NT2/D1 (cell line): ENCODE measurements at regions not wholly inside any gene's neighbourhood (a gene's known extent, or its start where the extent isn't known, plus 50 kb on each side); places are given as distances from the start of the nearest gene placed in this dataset.

Experiments used
- SUZ12 ChIP-seq: IDR thresholded peaks from 2 replicates; pipeline ENCODE4 v1.6.1; 2011; ENCODE audit not compliant: insufficient read length, insufficient read depth; ENCODE audit errors: extremely low read depth
- YY1 ChIP-seq: IDR thresholded peaks from 2 replicates; pipeline ENCODE4 v1.6.1; 2011; ENCODE audit not compliant: insufficient read length, insufficient read depth
- ZNF274 ChIP-seq: IDR thresholded peaks from 2 replicates; pipeline ENCODE4 v1.6.1; 2011; ENCODE audit warnings: mild to moderate bottlenecking, low read depth, low read length

- TF ChIP-seq YY1 = no peak
- TF ChIP-seq ZNF274 = no peak
- no peak for TF ChIP-seq SUZ12
Measured at GRCh38 chr5:29016067-29016466, 1977.7 kb upstream of the CDH9 start.
